HG02884 (cell line): ENCODE measurements at regions not wholly inside any gene's neighbourhood (a gene's known extent, or its start where the extent isn't known, plus 50 kb on each side); places are given as distances from the start of the nearest gene placed in this dataset.

Source experiments
- ATAC-seq: cut with Tn5 transposase; IDR thresholded peaks from one replicate; pipeline ENCODE4 v1.9.1; 2021; ENCODE audit warnings: mild to moderate bottlenecking, moderate library complexity; ENCODE audit not compliant: unreplicated experiment

DNA sequence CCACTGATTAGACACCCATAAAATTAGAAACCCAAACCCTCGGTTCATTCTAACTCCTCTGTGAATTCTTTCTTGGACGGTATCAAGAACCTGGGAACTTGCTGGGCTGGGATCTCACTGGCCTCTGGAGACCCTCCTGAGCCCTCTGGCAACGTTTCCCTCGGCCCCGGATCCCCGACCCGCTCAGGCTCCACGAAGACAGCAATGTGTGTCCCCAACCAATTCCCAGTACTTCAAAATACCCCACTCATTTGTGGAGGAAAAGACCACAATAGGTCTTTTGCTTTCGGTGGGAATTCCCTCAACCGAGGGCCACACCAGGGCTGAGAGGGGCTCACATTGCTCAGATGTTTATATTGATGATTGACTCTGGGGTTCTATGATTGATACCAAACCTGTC, 117.9 kb upstream of the PRR20G start:
- ATAC-seq = no peak

DNA sequence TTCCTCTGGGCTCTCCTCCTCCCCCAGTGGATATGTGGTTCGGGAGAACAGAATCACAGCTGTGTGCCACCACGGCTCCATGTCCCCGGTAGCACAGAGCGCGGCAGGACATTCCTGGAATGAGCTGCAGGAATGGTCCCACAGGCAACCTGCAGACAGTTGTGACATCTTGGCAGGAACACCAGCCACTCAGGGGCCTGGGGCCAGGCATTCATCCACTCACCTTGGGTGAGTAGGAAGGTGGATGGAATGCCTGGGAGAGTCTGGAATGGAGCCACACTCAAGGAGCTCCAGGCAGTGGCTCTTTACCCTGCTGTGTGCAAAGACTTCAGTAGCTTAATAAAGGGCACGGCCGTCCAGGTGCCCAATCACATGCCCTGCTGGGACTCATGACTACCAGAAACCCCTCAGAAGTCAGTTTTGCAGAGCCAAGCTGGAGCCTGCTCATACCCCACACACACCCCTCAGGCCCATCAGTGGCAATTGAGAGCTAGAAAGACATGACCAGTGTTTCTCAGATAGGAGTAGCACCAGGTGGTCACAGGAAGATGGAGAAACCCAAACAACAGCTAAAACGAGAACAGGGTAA, 117.3 kb upstream of the PRR20G start:
- no peak for ATAC-seq

DNA sequence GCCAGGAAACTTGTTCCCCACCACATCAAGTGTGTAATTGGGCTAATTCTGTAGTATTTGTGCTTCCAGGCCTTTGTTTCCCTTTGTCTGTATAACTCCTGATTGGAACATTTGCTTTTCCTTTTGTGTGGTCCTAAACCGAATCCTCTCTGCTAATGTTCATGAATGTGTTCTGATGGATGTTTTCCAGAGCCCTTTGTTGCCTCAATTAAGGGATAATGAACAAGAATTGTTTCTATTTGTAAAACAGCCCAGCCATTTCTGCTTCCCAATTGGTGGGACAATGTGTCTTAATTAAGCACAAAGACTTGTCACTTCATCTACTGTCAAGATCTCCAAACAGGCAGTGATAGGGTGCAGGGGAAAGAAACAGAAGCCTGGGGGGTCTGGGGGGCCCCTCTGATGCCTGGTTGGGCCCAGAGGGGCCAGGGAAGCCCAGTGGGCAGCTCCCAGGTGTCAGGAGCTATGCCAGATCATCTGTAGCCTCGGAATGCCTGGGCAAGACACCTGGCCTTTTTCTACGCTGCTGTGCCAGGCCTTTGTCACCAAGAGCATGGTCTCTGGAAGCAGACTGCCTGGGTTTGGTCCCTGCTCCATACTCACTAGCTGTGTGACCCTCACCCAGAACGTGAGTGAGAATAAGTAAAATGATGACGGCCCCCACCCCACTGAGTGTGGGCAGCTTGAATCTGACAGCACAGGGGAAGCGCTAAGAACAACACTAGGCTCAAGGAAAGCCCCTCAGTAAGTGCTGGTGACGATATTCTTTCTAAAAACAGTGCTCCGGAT, 116.6 kb upstream of the PRR20G start:
- no peak for ATAC-seq

DNA sequence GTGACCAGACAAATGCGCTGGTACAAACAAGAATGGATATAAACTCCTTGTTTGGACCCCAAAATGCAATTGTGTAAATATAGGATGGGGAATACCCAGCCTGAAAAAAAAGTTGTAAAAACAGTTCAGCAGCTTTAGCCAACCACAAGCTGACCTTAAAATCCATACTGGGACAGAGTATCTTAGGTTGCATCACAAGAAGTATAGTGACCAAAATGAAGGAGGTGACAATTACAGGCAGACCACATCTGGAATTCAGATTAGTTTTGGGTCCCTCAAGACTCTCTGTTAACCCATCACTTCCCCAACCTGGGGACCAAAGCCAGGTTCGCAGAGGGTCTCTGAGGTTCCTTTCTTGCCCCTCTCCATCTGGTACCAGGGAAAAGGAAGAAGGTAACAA, 115.9 kb upstream of the PRR20G start:
- no peak for ATAC-seq

DNA sequence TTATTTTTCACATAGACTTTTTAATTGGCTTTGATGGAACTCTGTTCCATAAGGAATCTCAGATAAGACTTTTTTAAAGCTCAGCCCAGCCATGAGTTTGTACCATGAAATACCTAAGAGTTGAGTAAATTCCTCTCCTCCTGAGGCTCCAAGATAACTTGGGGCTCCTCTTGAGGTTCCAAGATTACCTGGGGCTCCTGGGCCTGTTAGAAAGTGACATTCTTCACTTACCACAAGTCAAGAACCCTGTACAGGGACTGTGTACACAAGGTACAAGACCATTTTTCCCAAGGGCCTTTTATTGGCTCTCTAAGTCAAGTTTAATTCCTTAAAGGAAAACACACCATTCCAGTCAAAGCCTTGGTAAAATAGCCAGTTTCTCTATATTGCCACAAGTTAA, 111.3 kb upstream of the PRR20G start:
- ATAC-seq = no peak

DNA sequence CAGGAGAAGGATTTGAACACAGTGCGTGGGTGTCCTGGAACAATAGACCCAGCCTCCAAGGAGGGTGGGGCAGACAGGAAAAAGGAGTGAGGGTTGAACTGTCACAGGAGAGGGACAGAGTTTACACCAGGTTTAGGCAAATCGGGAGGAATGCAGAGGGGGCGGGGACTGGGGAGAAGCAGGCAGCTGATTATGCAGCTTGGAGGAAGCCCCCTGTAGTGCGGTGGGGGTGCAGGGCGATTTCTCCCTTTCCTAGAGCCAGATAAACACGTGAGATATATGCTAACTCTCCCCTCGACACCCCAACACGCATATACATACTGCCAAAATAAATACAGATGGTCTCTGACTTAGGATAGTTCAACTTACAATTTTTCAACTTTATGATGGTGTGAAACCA, 108.6 kb upstream of the PRR20G start:
- ATAC-seq = no peak

DNA sequence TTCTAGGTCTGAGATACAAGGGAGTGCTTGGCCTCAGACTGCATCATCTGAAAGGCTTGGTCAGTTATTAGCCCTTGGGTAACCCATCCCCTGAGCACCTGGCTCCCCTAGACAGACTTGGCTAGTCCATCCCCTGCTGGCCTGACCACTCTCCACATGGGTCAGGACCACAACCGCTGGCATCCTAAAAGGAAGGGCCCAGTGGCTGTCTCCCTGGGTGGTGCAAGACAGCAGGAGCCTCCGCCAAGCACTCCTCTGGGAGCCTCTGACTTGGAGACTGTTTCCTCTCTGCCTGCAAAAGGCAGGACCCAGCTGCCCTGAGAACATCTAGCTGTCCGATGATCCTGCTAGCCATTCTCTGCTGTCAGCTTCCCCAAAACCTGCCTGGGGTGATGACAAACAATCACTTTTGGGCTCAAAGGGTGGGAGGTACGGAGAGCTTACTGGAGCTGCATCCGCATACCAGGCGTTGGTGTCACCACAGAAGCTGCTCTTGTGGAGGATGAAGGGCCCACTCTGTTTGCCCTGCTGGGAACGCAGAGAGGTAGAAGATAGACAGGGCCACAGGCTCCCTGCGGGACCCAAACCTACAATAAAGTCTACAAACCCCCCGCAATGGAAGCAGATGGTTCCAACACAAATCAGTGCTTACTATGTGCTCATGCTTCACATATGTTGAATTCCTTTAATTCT, 108.0 kb upstream of the PRR20G start:
- ATAC-seq = no peak

DNA sequence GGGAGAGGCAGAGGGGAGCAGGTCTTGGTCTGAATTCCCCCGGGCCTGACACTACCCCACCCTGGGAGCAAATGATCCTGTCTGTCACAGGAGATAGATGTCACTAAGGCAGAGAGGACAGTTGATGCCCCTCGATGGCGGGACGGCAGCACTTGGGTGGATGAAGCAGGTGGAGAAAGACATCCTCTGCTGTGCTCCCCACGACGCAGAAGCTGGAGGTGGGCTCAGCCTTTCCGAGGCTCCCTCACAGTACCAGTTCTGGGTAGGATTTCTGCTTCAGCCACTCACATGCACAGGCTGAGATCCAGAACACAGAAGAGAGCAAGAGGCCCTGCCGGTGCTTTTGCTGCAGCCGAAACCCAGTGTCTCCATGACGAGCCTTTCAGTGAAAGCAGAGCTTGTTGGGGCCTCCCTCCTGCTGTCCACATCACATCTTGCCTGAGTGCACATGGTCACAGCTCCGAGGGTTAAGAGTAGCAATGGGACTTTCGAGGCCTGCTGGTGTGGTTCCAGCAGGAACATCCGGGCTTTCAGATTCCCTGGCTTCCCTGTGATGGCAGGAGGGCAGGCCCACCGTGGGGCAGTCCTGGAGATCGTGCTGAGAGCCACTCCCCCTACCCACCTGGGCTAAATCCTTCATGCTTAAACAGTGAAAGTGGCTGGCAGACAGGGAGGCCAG, 107.3 kb upstream of the PRR20G start:
- no peak for ATAC-seq

DNA sequence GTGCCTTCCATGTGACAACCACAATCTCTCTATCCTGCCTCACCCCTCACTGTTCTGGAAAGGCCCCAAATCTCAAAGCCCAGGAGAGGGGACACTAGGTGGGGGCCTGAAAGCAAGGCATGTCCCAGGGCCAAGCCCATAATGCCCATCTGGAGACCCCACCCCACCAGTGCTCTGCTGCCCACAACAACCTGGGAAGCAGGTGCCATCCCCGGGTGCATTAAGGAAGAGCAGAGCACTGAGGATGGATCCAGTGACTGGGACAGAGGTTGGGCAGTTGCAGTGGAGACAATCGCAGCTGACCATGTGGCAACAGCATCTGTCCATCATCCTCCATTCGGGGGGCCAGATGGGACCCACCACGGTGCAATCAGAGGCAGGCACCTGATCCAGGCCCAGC, 106.2 kb upstream of the PRR20G start:
- ATAC-seq = no peak

DNA sequence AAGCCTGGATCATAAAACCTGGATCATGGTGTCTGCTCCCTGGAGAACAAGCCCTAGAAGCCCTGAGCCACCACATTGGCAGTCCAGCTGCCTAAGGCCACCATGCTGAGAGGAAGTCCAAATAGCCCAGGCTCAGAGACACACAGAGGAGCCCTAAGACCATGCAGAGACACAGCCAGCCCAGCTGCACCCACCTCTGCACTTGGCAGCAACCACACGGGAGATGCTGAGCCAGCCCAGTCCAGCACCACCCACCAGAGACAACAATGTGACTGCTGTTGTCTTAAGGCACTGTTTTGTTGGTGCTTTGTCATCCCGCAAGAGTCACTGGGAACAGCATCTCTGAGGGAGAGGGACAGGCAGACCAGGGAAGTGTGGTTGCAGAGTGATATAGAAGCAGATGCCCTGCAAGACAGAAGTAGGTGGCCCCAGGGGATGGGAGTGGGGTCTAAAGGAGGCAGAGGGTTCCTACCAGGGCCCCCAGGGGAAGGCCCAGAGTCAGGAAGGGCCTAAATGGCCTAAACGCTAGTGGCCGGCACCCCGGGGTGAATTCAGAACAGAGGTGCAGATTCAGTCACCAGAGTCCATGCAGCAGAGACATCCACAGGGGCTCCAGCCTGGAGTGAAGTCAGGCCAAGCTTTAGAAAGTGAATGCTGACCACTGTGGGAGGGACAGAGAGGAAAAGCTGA, 105.4 kb upstream of the PRR20G start:
- ATAC-seq = no peak

DNA sequence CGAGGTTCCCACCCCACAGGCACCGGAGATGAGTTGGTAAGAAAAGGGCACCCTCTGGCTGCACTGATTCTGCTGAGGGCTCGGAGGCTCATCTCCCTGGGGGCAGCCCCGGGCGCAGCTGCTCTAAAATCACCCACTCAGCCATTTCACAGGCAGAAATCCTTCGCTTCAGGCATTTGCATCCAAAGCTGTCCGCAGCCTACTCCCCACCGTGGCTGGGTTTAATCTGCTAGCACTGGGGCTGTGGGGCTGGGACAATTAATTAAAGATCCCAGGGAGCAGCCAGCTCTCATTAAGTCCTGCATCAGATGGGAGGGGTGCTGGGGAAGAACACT, 104.3 kb upstream of the PRR20G start:
- ATAC-seq = no peak

DNA sequence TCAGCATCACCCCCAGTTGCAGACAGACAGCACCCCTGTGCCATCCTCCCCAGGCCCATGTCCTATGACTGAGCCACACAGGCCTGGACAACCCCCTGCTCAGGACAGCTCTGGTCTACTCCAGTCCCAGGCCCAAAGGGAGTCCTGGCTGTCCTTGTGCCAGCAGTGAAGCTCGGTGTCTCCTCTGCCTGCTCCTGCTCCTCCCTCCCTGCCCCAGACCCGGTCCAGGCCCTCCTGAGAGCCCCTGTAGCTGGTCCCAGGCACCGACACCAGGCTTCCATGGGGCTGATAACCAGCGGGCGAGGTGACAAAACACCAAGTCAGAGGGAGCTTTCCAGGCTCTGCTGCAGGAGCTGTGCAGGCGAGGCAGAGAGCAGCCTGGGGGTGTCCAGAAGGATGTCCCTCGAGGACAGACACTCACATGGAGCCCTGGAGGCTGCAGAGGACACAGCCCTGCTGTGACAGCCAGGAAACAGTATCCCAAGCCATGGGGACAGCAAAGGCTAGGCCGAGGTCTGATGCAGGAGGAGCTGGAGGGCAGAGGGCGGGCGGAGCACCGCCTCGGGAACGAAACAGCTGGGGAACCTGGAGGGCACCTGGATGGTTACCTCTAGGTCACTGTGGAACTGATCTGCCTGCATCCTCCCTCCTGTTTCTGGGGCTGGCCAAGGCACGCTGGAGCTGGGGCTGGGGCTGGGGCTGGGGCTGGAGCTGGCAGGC, 103.8 kb upstream of the PRR20G start:
- no peak for ATAC-seq

DNA sequence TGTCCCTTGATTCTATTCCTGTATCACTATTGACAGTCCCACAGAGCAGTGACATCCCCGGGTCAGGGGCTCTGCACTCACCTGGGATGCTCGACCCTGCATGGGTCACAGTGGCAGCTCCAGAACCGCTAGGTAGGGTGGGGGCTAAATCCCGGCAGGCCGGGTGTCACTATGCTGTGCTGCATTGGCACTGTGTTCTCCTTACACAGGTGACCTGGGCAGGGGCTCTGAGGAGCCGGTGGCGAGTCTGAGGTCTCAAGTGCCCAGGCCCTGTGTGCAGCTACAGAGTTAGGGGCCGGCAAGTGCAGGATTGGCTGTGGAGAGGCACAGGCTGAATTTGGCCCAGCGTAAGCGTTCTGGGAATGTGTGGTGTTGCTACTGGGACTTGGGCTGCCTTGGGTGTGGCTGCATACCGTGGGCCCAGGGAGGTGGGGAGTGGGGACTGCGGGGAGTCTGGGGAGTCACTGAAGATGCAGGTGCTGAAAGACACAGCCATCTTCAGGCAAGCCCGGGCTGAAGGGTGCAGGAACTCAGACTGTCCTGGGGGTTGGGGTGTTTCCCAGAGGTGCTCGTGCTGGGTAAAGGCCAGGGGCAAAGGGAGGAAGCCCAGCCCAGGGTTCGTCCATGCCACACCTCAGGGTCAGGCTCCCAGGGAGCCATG, 102.6 kb upstream of the PRR20G start:
- ATAC-seq = no peak

DNA sequence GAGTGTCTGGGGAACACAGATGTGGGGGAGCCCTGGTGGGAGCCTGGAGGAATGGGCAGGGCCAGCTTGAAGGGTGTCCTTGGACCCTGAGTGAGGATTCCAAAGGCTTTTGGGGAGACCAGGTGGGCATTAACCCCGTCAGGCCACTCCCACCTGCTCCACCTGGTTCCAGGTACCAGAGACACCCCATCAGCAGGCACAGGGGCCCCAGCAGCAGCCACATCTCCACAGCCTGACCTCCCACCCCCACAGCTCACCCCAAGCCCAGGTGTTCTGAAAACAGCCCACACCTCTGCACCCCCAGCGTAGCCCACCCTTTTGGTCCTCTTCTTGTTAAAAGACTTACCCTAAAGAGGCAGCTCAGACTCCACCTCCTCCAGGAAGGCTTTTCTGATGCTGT, 102.1 kb upstream of the PRR20G start:
- no peak for ATAC-seq

DNA sequence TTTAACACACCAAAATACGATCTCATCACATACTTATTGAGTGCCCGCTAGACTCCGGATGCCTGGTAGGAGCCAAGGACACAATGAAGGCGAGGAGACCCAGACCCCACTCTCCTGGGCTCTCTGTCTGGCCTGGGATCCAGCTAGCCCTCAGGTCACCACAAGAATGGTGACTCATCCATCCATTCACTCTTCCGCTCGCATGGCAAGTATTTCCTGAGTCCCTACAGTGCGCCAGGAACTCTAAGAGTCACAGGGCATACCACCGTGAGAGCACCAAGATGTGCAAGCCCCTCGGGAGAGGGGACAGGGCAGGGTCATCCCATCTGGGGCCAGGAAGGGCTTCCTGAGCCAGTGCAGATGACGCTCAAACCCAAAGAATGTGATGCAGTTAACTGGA, 101.6 kb upstream of the PRR20G start:
- no peak for ATAC-seq

DNA sequence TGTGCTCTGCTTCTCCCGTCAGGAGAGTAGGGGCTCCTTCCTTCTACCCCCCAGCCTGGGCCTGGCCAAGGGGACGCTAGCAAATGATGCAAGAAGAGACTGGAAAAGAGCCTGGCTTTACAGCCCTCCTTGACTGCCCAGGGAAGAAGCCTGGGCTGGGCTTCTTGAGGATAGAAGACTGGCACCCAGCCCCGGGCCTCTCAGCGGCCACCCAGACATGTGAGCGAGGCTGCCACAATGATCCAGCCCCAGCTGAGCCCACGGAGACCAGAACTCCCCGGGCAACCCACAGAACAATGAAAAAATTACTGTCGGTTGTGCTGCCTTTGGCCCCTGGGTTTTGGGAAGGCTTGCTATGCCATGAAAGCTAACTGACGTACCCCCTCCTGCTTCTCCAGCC, 100.6 kb upstream of the PRR20G start:
- no peak for ATAC-seq

DNA sequence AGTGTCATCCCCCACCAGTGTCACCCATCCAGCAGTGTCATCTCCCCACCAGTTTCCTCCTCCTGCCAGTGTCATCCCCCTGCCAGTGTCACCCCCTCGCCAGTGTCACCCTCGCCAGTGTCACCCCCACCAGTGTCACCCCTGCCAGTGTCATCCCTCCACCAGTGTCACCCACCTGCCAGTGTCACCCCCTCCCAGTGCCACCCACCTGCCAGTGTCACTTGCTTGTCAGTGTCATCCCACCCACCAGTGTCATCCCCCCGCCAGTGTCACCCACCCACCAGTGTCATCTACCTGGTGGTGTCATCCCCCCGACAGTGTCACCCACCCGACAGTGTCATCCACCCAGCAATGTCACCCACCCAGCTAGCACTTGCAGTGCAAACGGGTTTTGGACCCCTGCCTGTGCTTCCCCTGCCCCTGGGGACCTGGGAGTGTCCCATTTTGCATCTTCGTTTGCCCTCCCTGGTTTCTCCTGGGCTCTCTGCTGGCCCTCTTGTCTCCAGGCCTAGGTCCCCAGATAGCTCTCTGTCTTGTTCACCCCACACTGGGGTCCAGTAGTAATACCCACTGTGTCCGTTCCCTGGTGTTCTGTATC, 99.8 kb upstream of the PRR20G start:
- ATAC-seq = no peak

DNA sequence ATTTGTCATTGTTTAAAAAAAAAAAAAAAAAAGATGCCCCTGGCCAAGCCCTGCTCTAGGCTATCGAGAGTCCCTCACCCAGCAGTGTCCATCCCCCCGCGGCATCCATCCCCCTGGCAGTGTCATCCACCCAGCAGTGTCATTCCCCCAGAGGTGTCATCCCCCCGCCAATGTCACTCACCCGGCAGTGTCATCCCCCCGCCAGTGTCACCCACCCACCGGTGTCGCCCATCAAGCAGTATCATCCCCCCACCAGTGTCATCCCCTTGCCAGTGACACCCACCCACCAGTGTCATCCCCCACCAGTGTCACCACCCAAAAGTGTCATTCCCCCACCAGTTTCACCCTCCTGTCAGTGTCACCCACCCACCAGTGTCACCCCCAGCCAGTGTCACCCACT, 99.3 kb upstream of the PRR20G start:
- ATAC-seq = no peak

DNA sequence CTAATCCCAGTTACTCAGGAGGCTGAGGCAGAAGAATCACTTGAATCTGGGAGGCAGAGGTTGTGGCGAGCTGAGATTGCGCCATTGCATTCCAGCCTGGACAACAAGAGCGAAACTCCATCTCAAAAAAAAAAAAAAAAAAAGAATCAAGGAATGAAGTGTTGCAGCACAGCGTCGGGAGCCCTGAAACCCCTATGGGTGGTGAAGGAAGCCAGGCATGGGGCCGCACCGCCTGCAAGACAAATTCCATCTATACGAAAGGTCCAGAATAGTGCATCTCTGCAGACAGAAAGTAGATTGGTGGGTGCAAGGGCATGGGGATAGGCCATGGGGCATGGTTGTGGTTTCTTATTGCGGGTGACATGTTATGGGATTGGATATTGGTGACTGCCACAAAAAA, 98.6 kb upstream of the PRR20G start:
- ATAC-seq = no peak

DNA sequence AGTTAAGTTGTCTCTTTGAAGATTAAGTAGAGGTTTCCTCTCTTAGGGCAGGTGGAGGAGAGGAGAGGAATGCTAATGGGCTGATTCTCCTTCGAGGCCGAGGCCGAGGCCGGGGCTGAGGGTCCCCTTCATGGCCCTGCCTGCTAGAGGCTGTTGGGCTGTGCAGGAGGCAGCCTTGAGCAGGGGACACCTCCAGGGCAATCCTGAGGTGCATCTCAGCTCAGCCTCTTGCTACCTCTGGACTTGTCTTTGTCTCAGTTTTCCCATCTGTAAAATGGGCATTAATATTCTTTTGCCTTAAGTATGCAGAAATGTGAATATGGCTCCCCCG, 97.7 kb upstream of the PRR20G start:
- no peak for ATAC-seq
